ENCODE measurements at regions not wholly inside any gene's neighbourhood (a gene's known extent, or its start where the extent isn't known, plus 50 kb on each side); places are given as distances from the start of the nearest gene placed in this dataset.

DNA sequence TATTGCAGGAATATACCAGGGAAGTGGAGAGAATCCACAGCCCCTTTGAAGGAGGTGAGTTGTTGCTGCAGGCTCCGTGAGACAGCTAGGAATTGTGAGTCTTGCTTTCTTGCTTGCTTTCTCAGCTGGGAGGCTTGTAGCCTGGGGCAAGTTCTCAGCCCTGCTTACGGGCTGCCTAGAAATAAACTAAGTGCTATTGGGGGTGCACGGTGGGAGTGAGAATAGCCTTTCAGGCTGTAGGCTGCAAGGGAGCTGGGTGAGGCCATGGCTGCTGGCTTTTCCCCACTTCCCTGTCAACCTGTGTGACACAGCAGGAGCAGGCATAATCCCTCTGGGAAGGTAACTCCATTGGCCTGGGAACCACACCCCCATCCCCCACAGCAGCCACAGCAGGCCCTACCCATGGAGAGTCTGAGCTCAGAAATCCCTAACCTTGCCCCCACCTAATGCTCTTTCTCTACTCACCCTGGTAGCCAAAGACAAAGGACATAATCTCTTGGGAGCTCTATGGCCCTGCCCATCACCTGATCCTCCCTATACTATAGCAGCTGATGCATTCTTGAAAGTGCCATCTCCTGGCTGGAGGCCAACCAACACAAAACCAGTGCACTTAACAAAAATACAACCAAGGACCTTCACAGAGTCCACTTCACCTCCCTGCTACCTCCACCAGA, 113.0 kb downstream of the MMRN1 start:
- CTCF ChIA-PET, result no interaction called here
- DNase-seq, result no peak
- Mint-ChIP-seq H3K27ac (no peak overlapping the region), H3K27me3 (ENCODE audit: low read depth) (peaks cover 5% of the 10 kb centered on the region), H3K36me3 (ENCODE audit: low read depth) (no peaks in the 10 kb centered on the region), H3K4me3 (no peak overlapping the region), H3K9me3 (no peaks in the 10 kb centered on the region), H3K4me1 (ENCODE audit: low read depth) (no peaks in the 10 kb centered on the region)
- intact Hi-C loops (cut with micrococcal nuclease), result no loop called here

DNA sequence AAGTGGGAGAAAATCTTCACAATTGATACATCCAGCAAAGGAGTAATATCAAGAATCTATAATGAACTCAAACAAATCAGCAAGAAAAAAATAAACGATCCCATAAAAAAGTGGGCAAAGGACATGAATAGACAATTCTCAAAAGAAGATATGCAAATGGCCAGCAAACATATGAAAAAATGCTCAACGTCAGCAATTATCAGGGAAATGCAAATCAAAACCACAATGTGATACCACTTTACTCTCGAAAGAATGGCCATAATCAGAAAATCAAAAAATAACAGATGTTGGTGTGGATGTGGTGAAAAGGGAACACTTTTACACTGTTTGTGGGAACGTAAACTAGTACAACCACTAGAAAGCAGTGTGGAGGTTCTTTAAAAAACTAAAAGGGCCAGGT, 114.3 kb upstream of the CCSER1 start:
- no peak for DNase-seq
- Mint-ChIP-seq H3K27me3 (ENCODE audit: low read depth) (peaks cover 4% of the 10 kb centered on the region), H3K9me3 (no peaks in the 10 kb centered on the region), H3K36me3 (ENCODE audit: low read depth) (no peaks in the 10 kb centered on the region), H3K4me1 (ENCODE audit: low read depth) (no peaks in the 10 kb centered on the region), H3K27ac (no peak overlapping the region), H3K4me3 (no peak overlapping the region)
- CTCF ChIA-PET, result no interaction called here
- intact Hi-C loops (cut with micrococcal nuclease), result no loop called here

DNA sequence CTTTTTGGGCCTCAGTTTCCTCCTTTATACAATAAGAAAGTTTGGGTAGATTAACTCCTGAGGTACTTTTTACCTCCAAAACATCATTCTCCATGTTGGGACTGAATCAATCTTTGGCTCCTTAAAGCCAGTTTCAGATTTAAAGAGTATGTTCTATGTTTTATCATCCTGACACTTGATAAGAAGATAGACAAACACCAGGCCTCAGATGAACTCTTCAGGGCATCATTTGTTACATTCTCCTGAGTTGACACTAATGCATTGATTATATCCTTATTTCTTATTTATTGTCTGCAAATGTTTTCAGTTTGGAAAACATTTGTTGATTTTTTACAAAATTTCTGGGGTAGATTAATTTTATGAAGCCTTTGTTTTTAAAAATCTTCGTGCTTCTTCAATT, 102.7 kb upstream of the CCSER1 start:
- CTCF ChIA-PET, result no interaction called here
- H3K4me3 Mint-ChIP-seq, result no peak overlapping the region
- intact Hi-C loops (cut with micrococcal nuclease), result no loop called here
- no peaks in the 10 kb centered on the region for H3K9me3 Mint-ChIP-seq
- H3K36me3 Mint-ChIP-seq (ENCODE audit: low read depth), result no peaks in the 10 kb centered on the region
- H3K4me1 Mint-ChIP-seq (ENCODE audit: low read depth), result no peaks in the 10 kb centered on the region
- no peak overlapping the region for H3K27ac Mint-ChIP-seq
- H3K27me3 Mint-ChIP-seq (ENCODE audit: low read depth), result no peaks in the 10 kb centered on the region
- no peak for DNase-seq

DNA sequence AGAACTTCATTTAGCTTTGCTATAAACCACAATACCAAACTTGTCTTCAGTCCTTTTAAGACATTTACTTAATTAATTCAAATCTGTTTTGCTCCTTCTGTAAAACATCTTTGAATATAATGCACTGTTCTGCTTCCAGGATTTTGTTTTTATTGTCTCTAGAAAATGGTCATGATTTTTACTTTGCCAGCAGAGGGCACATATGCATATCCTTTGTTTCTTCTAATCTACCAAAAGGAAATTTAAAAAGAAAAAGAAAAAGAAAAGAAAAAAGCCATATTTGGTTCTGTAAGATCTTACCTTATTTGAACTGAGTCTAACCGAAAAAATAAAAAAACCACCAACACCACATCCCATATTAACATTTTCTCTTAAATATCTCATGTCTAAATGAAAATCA, 101.9 kb upstream of the CCSER1 start:
- H3K36me3 Mint-ChIP-seq (ENCODE audit: low read depth), result no peaks in the 10 kb centered on the region
- no peaks in the 10 kb centered on the region for H3K9me3 Mint-ChIP-seq
- DNase-seq, result no peak
- H3K4me3 Mint-ChIP-seq, result no peak overlapping the region
- H3K27me3 Mint-ChIP-seq (ENCODE audit: low read depth), result no peaks in the 10 kb centered on the region
- intact Hi-C loops (cut with micrococcal nuclease), result no loop called here
- H3K27ac Mint-ChIP-seq, result no peak overlapping the region
- CTCF ChIA-PET, result no interaction called here
- H3K4me1 Mint-ChIP-seq (ENCODE audit: low read depth), result no peaks in the 10 kb centered on the region

DNA sequence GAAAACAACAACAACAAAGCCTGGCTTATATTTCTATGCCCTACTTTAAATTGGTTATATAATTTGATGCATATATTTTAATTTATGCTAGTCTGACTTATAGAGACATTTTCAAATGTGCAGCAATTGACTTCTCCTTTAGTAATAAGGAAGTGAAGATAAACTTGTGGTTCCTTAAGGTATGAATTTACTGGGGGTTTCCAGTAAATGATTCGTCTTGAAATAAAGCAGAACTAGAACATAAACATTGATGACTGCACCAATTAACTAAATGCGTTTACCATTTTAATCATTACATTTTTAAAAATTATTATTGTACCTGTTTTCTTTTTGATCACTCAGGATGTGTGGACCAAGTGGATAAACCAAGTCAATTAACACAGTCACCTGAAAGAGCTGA, 99.6 kb upstream of the CCSER1 start:
- intact Hi-C loops (cut with micrococcal nuclease), result no loop called here
- Mint-ChIP-seq H3K27ac (no peak overlapping the region), H3K27me3 (ENCODE audit: low read depth) (no peaks in the 10 kb centered on the region), H3K4me3 (no peak overlapping the region), H3K36me3 (ENCODE audit: low read depth) (no peaks in the 10 kb centered on the region), H3K9me3 (no peaks in the 10 kb centered on the region), H3K4me1 (ENCODE audit: low read depth) (no peaks in the 10 kb centered on the region)
- CTCF ChIA-PET, result no interaction called here
- DNase-seq, result no peak

DNA sequence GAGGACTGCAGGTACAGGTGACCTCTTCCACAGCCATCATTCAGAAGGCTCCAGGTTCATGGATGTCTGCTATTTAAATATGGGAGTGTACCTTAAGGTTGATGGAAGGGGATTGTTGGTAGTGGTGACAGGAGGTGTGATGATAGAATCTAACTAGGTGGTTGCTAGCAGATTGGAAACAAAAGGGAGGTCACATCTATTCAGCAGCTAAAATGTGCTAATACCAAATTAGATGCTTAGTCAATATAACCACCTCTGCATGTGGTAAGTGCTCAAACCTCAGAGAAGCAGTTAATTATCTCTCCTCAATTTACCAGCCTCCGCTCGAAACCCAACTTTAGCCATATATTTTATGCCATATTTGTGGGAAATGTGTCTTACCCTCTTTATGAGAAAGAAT, 98.7 kb upstream of the CCSER1 start:
- no peaks in the 10 kb centered on the region for H3K27me3 Mint-ChIP-seq (ENCODE audit: low read depth)
- H3K36me3 Mint-ChIP-seq (ENCODE audit: low read depth), result no peaks in the 10 kb centered on the region
- no peak overlapping the region for H3K27ac Mint-ChIP-seq
- intact Hi-C loops (cut with micrococcal nuclease), result no loop called here
- H3K4me1 Mint-ChIP-seq (ENCODE audit: low read depth), result no peaks in the 10 kb centered on the region
- CTCF ChIA-PET, result no interaction called here
- no peak for DNase-seq
- H3K9me3 Mint-ChIP-seq, result no peaks in the 10 kb centered on the region
- no peak overlapping the region for H3K4me3 Mint-ChIP-seq

DNA sequence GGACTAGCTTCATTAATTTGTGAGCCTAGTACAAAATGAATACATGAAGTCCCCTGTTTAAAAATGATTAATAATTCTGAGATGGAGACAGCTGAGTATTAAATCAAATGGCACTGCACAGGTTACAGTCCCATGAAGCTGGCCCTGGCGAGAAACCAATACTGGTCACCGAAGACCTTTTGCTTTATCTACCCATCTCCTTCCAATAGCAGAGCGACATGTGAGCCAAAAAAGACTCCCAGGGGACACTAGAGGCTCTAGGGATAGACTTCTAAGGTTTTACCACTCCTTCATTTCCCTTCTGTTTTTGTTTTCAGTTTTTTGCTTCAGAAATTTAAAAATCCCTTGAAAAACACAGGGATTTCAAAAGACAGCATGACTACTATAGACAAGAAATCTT, 97.0 kb upstream of the CCSER1 start:
- intact Hi-C loops (cut with micrococcal nuclease), result no loop called here
- Mint-ChIP-seq H3K27me3 (ENCODE audit: low read depth) (no peaks in the 10 kb centered on the region), H3K9me3 (peaks cover 6% of the 10 kb centered on the region), H3K4me1 (ENCODE audit: low read depth) (no peaks in the 10 kb centered on the region), H3K36me3 (ENCODE audit: low read depth) (no peaks in the 10 kb centered on the region), H3K4me3 (no peak overlapping the region), H3K27ac (no peak overlapping the region)
- CTCF ChIA-PET, result no interaction called here
- DNase-seq, result no peak

DNA sequence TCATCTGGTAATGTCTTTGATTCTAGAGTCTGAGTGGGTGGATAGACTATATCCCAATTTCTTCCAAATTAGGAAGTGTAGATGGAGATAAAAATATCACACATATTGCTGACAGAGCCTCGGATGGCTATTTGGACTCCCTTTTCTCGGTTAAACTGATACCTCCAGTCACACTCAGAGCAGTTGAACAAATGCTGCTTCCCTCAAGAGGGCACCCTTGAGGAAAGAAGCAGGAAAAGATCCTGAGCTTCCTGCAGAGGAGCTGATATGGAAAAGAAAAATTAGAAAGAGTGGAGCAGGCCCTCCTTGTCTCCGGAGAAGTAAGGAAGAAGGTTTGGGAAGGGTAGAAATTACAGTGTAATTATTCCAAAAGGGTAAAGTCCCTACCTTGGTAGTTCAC, 96.2 kb upstream of the CCSER1 start:
- H3K36me3 Mint-ChIP-seq (ENCODE audit: low read depth), result no peaks in the 10 kb centered on the region
- CTCF ChIA-PET, result no interaction called here
- peaks cover 6% of the 10 kb centered on the region for H3K9me3 Mint-ChIP-seq
- H3K4me1 Mint-ChIP-seq (ENCODE audit: low read depth), result no peaks in the 10 kb centered on the region
- intact Hi-C loops (cut with micrococcal nuclease), result no loop called here
- no peak overlapping the region for H3K4me3 Mint-ChIP-seq
- H3K27ac Mint-ChIP-seq, result no peak overlapping the region
- DNase-seq, result no peak
- H3K27me3 Mint-ChIP-seq (ENCODE audit: low read depth), result no peaks in the 10 kb centered on the region

DNA sequence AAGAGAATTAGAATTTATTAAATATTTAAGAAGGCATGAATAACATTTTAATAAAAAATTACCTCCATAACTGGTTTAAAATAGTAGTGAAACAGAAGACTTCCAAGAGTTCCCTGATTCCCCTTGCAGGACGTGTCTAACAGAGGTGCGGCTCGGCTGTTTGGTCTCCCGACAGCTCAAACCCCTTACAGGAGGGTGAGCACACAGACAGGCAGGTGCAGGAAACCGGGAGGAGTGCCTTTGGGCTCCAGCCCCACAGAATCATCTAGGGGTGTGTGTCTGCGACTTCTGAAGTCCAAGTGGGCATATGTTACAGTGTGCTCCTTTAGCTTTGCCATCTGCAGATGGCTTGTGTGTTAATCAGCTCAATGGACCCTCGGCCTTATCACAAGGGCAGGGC, 88.1 kb upstream of the CCSER1 start:
- intact Hi-C loops (cut with micrococcal nuclease), result no loop called here
- no peaks in the 10 kb centered on the region for H3K27me3 Mint-ChIP-seq (ENCODE audit: low read depth)
- CTCF ChIA-PET, result no interaction called here
- no peak overlapping the region for H3K4me3 Mint-ChIP-seq
- no peak for DNase-seq
- no peaks in the 10 kb centered on the region for H3K4me1 Mint-ChIP-seq (ENCODE audit: low read depth)
- peaks cover 6% of the 10 kb centered on the region for H3K9me3 Mint-ChIP-seq
- H3K36me3 Mint-ChIP-seq (ENCODE audit: low read depth), result no peaks in the 10 kb centered on the region
- H3K27ac Mint-ChIP-seq, result no peak overlapping the region

DNA sequence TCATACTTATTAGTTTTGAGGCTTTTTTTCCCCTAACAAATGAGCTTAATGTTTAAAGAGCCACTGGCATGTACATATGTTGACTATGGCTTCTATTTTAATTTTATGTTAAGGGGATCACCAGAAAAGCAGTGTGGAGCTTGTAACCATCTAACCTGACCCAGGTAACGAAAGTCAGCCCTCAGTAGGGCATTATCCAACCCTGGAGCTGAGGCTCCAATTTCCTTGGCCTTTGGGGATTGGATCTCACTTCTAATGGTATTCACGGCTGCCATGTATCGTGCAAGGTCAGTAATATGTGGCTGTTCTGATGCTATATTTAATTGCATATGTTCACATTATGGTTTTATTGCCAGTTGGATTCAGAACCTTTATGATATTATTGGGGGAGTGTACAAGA, 75.2 kb upstream of the CCSER1 start:
- Mint-ChIP-seq H3K27me3 (ENCODE audit: low read depth) (no peaks in the 10 kb centered on the region), H3K4me1 (ENCODE audit: low read depth) (no peaks in the 10 kb centered on the region), H3K36me3 (ENCODE audit: low read depth) (no peaks in the 10 kb centered on the region), H3K9me3 (no peaks in the 10 kb centered on the region), H3K4me3 (no peak overlapping the region), H3K27ac (no peak overlapping the region)
- intact Hi-C loops (cut with micrococcal nuclease), result no loop called here
- DNase-seq, result no peak
- CTCF ChIA-PET, result no interaction called here

DNA sequence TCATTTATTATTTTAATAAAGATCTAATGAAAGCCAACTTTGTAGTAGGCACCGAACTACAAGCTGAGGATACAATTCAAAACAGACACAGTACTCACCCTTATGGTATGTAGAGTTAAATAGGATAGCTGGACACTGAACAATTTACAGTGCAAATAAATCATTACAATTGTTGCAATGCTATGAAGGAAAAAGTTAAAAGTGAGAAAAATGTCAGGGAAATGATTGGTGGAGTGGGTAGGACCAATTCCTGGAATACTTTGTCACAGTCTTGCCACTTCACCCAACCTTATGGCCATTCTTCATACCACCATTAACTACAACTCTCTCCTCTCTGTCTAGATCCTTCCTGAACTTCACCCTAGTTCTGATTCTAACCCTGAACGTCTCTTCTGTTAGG, 70.1 kb upstream of the CCSER1 start:
- no peak overlapping the region for H3K4me3 Mint-ChIP-seq
- CTCF ChIA-PET, result no interaction called here
- DNase-seq, result no peak
- peaks cover 2% of the 10 kb centered on the region for H3K27me3 Mint-ChIP-seq (ENCODE audit: low read depth)
- H3K27ac Mint-ChIP-seq, result no peak overlapping the region
- intact Hi-C loops (cut with micrococcal nuclease), result no loop called here
- H3K9me3 Mint-ChIP-seq, result no peaks in the 10 kb centered on the region
- H3K36me3 Mint-ChIP-seq (ENCODE audit: low read depth), result no peaks in the 10 kb centered on the region
- H3K4me1 Mint-ChIP-seq (ENCODE audit: low read depth), result no peaks in the 10 kb centered on the region

DNA sequence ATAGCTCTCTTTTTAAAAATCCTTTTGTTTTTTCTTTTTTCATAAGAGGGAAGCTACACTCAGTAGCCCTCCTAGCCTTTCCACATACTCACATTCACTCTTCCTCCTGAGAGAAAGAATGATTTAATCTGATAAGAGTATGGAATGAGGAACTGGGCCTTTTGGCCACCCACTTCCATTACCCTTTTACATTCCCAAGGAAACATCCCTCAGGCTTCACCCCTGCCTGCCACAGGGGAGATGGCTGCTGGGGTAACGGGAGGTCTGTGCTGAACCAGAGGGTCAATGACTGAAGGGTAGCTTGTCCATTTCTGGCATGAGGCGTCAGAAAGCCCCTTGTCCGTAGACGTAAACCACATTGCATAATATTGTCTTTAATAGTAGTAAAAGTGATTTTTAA, 67.2 kb upstream of the CCSER1 start:
- CTCF ChIA-PET, result no interaction called here
- Mint-ChIP-seq H3K27me3 (ENCODE audit: low read depth) (peaks cover 4% of the 10 kb centered on the region), H3K4me3 (no peak overlapping the region), H3K27ac (no peak overlapping the region), H3K9me3 (no peaks in the 10 kb centered on the region), H3K36me3 (ENCODE audit: low read depth) (no peaks in the 10 kb centered on the region), H3K4me1 (ENCODE audit: low read depth) (no peaks in the 10 kb centered on the region)
- intact Hi-C loops (cut with micrococcal nuclease), result no loop called here
- DNase-seq, result no peak

DNA sequence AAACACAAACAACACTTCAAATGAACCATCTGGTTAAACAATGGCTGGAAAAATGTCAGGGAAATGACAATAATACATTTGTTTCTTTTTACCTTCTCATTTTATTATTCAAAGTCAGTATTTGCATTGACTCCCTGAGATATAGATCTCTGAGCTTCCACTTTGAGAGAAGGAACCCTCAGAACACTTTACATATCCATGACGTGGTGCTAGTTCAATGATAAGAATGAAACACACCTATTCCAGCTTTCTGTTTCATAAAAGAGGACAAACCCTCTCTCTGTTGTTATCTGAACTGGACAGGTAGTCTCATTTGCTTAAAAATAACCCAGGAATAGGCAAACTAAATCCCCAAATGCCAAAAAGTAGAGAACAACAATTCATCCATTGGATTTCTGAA, 65.3 kb upstream of the CCSER1 start:
- no peaks in the 10 kb centered on the region for H3K9me3 Mint-ChIP-seq
- no peaks in the 10 kb centered on the region for H3K36me3 Mint-ChIP-seq (ENCODE audit: low read depth)
- peaks cover 4% of the 10 kb centered on the region for H3K27me3 Mint-ChIP-seq (ENCODE audit: low read depth)
- H3K4me3 Mint-ChIP-seq, result no peak overlapping the region
- intact Hi-C loops (cut with micrococcal nuclease), result no loop called here
- no peak overlapping the region for H3K27ac Mint-ChIP-seq
- no peak for DNase-seq
- CTCF ChIA-PET, result no interaction called here
- no peaks in the 10 kb centered on the region for H3K4me1 Mint-ChIP-seq (ENCODE audit: low read depth)

DNA sequence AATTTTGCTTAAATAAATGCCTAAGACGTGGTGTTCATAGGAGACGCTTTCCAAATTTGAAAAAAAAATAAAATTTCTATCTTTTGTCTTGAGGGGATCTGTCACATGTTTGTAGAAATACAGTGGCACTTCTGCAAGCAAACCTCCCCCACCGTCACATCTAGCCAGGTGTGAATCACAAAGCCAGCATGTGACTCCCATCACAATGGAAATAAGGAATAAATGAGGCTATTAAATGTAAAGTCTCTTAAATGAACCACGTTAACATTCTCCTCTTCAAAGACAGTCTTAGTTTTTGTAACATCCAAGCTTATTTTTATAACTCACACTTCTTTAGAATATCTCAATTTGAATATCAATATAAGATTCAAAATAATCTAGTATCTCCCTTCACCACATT, 63.0 kb upstream of the CCSER1 start:
- CTCF ChIA-PET, result no interaction called here
- Mint-ChIP-seq H3K9me3 (no peaks in the 10 kb centered on the region), H3K4me3 (no peak overlapping the region), H3K4me1 (ENCODE audit: low read depth) (no peaks in the 10 kb centered on the region), H3K27me3 (ENCODE audit: low read depth) (peaks cover 5% of the 10 kb centered on the region), H3K27ac (no peak overlapping the region), H3K36me3 (ENCODE audit: low read depth) (no peaks in the 10 kb centered on the region)
- DNase-seq, result no peak
- intact Hi-C loops (cut with micrococcal nuclease), result no loop called here
